Suprapubic skin (tissue), 3 donors: ENCODE measurements at regions not wholly inside any gene's neighbourhood (a gene's known extent, or its start where the extent isn't known, plus 50 kb on each side); places are given as distances from the start of the nearest gene placed in this dataset.

Experiments used
- POLR2AphosphoS5 ChIP-seq, 3 donors: sonication (generic); formaldehyde crosslinking; IDR thresholded peaks; one replicate each; pipeline ENCODE4 v1.6.1; 2017; ENCODE audit warnings: antibody characterized with exemption in 3 of 3
- TF ChIP-seq, protein P1 (sequence below), 2 donors: fragments of 200-600 bp in 1 of 2; fragments of 450-650 bp in 1 of 2; sonication (generic) in 1 of 2; IDR thresholded peaks; one replicate each; pipeline ENCODE4 v1.5.1; 2016 to 2019; ENCODE audit warnings: antibody characterized with exemption in 2 of 2, mild to moderate bottlenecking in 1 of 2, moderate library complexity in 1 of 2

DNA sequence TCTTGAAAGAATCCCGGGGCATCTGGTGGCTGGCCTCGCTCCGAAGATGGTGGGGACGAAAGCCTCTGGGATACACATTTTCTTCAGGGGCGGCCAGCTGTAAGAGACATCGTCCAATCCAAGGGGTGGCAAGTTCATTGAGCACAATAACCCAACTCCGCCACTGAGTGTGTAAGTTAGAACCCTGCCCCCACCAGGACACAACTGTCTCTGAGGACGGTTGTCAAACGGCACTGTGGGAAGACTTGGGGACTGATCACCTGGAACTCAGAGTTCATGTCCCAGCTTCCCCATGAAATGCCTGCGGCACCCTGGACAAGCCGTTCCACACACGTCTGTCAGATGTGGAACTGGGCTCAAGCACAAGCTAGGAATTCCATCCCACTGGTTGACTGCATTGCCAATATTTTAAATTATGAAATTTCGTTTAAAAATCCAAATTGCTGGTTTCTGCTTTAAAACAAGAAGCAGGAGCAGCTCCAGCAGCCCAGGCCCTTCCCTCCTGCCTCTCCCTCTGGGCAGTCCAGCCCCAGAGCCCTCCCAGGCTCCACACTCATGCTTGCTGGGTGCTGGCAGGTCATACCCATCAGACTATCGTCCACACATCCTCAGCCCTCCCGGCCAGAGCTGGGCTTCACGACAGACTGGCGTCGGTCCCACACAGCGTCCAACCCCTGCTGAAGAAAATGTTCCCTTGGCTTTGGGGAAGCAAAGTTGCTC lies 80.9 kb upstream of the AFDN start:
- TF ChIP-seq, protein P1, sequence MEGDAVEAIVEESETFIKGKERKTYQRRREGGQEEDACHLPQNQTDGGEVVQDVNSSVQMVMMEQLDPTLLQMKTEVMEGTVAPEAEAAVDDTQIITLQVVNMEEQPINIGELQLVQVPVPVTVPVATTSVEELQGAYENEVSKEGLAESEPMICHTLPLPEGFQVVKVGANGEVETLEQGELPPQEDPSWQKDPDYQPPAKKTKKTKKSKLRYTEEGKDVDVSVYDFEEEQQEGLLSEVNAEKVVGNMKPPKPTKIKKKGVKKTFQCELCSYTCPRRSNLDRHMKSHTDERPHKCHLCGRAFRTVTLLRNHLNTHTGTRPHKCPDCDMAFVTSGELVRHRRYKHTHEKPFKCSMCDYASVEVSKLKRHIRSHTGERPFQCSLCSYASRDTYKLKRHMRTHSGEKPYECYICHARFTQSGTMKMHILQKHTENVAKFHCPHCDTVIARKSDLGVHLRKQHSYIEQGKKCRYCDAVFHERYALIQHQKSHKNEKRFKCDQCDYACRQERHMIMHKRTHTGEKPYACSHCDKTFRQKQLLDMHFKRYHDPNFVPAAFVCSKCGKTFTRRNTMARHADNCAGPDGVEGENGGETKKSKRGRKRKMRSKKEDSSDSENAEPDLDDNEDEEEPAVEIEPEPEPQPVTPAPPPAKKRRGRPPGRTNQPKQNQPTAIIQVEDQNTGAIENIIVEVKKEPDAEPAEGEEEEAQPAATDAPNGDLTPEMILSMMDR (IDR thresholded peaks at IDR 0.05) = no peak
- TF ChIP-seq POLR2AphosphoS5 (IDR thresholded peaks at IDR 0.05) = no peak
